ENCODE measurements at regions not wholly inside any gene's neighbourhood (a gene's known extent, or its start where the extent isn't known, plus 50 kb on each side); places are given as distances from the start of the nearest gene placed in this dataset.

GRCh38 chr2:225295102-225295501 is 104.4 kb upstream of the NYAP2 start:
- BruUV-seq (replicated peaks): no TSS peak
- intact Hi-C loops (cut with micrococcal nuclease): no loop called here

More at GRCh38 chr2:225295102-225295501, 104.4 kb upstream of the NYAP2 start:
- no peaks in the 10 kb centered on the region for H3K4me1 ChIP-seq (ENCODE audit: control insufficient read depth, extremely low read depth, insufficient read depth, low read length)
- H3K9me1 ChIP-seq (replicated peaks; ENCODE audit: control insufficient read depth, extremely low read depth, insufficient read depth, low read length): no peaks in the 10 kb centered on the region
- H3K27ac ChIP-seq (ENCODE audit: insufficient read depth, low read depth, low read length): no peak overlapping the region
- FAIRE-seq (no peak), DNase-seq (ENCODE audit: low read depth, low spot score) (no peak)
- no peak overlapping the region for H3K4me2 ChIP-seq (ENCODE audit: insufficient read depth, low read length)
- H3K36me3 ChIP-seq (ENCODE audit: control insufficient read depth in 2 of 2, extremely low read depth in 1 of 2, insufficient read depth in 2 of 2, low read length in 2 of 2): no peaks in the 10 kb centered on the region
- no peaks in the 10 kb centered on the region for H3K27me3 ChIP-seq (ENCODE audit: control insufficient read depth in 2 of 2, insufficient read depth in 2 of 2, low read length in 2 of 2)
- dilution Hi-C loops (cut with MboI; ENCODE audit: extremely low pct_ligation_motif_present, low sequenced_read_pairs): no loop called here
- CTCF ChIA-PET: no interaction called here
- H4K20me1 ChIP-seq (replicated peaks; ENCODE audit: control insufficient read depth, extremely low read depth, insufficient read depth, low read length): no peaks in the 10 kb centered on the region
- H3K9me3 ChIP-seq (replicated peaks; ENCODE audit: control insufficient read depth, insufficient read depth, low read length): no peaks in the 10 kb centered on the region
- H3K4me3 ChIP-seq (replicated peaks in 1 of 3; ENCODE audit: insufficient read depth in 1 of 3, low read depth in 1 of 3, low read length in 3 of 3): no peak overlapping the region
- TF ChIP-seq GATA2 (IDR thresholded peaks at IDR 0.05; ENCODE audit: insufficient read depth, insufficient read length, low read depth, low read length) (no peak), POLR2AphosphoS5 (IDR thresholded peaks at IDR 0.05; ENCODE audit: insufficient read depth, low read depth, low read length) (no peak), CTCF (IDR thresholded peaks at IDR 0.05; ENCODE audit: extremely low read depth in 1 of 2, insufficient read depth in 1 of 2, low read depth in 1 of 2, low read length in 2 of 2) (no peak), POLR2A (IDR thresholded peaks at IDR 0.05; ENCODE audit: low read depth, low read length) (no peak), MYC (IDR thresholded peaks at IDR 0.05; ENCODE audit: low read depth, low read length) (no peak), MAX (IDR thresholded peaks at IDR 0.05; ENCODE audit: insufficient read depth, insufficient read length) (no peak), JUN (IDR thresholded peaks at IDR 0.05; ENCODE audit: borderline replicate concordance, insufficient read depth, insufficient read length, low read depth) (no peak), EZH2 (IDR thresholded peaks at IDR 0.05; ENCODE audit: borderline replicate concordance, low read depth, low read length, severe bottlenecking) (no peak), FOS (IDR thresholded peaks at IDR 0.05; ENCODE audit: borderline replicate concordance, insufficient read depth, low read length) (no peak)
- H2AFZ ChIP-seq (ENCODE audit: low read depth, low read length): no peak overlapping the region
- H3K9ac ChIP-seq (replicated peaks; ENCODE audit: extremely low read depth, insufficient read depth, low read length): no peak overlapping the region
- H3K79me2 ChIP-seq (ENCODE audit: control insufficient read depth, insufficient read depth, low read length): no peaks in the 10 kb centered on the region
- POLR2A ChIA-PET: no interaction called here

Measured in endothelial cell of umbilical vein (primary cell).